GM12878 (cell line): ENCODE measurements at regions not wholly inside any gene's neighbourhood (a gene's known extent, or its start where the extent isn't known, plus 50 kb on each side); places are given as distances from the start of the nearest gene placed in this dataset.

ENCODE experiments used
- ATAC-seq: fragments of 200-7000 bp; cut with Tn5 transposase; 3 replicates; pipeline ENCODE4 v1.9.1; 2020; ENCODE audit warnings: mild to moderate bottlenecking, moderate library complexity
- BruUV-seq: library from RNA; stranded (reverse); fragments of 400-500 nt; replicated peaks from 2 replicates; lab custom pipeline; 2021; lab: Mats Ljungman, UMichigan
- CTCF ChIA-PET: fragments of 300-600 bp; sonication (Branson Sonifier 250); formaldehyde crosslinking; extraction: SDS; loops from one replicate; lab custom pipeline; 2021; ENCODE audit warnings: inconsistent platforms; lab: Yijun Ruan, JAX
- POLR2A ChIA-PET: fragments of 350-600 bp; formaldehyde crosslinking; extraction: SDS; loops from one replicate; lab custom pipeline; 2021; ENCODE audit warnings: inconsistent platforms; lab: Charles Lee
- RAD21 ChIA-PET: fragments of 300-600 bp; sonication (Branson Sonifier 250); formaldehyde crosslinking; loops from one replicate; lab custom pipeline; 2023; ENCODE audit warnings: antibody characterized with exemption; ENCODE audit not compliant: unreplicated experiment; lab: Charles Lee
- SMC1A ChIA-PET: fragments of 300-600 bp; sonication (Branson Sonifier 250); formaldehyde crosslinking; loops from one replicate; lab custom pipeline; 2023; ENCODE audit not compliant: unreplicated experiment, uncharacterized antibody; lab: Charles Lee
- DNase-seq: peaks from one replicate; pipeline ENCODE4 v3.0.0-alpha.2; 2011; ENCODE audit warnings: low read depth, low spot score
- FAIRE-seq: peaks from 3 replicates; lab custom pipeline; 2011; peaks lifted over from hg19 to GRCh38; lab: Jason Lieb, UNC
- H2AFZ ChIP-seq: 2 replicates; pipeline ENCODE4 v1.6.0; 2011; ENCODE audit warnings: low read depth, low read length, control low read depth; ENCODE audit not compliant: control insufficient read depth
- H3K27ac ChIP-seq: 2 replicates; pipeline ENCODE4 v1.5.1; 2011; ENCODE audit warnings: control low read depth; ENCODE audit not compliant: control insufficient read depth, insufficient read depth
- H3K27me3 ChIP-seq, 2 experiments: replicated peaks in 1 of 2; 2 replicates each; pipeline versions ENCODE4 v1.6.0 to v1.6.1; 2011; ENCODE audit warnings: low read length in 1 of 2; ENCODE audit not compliant: control insufficient read depth in 2 of 2, insufficient read depth in 2 of 2
- H3K36me3 ChIP-seq, 2 experiments: 2 replicates each; pipeline ENCODE4 v1.5.1; 2011; ENCODE audit warnings: low read length in 1 of 2; ENCODE audit not compliant: control insufficient read depth in 2 of 2, insufficient read depth in 2 of 2
- H3K4me1 ChIP-seq: 2 replicates; pipeline ENCODE4 v1.6.1; 2011; ENCODE audit warnings: mild to moderate bottlenecking, low read length, moderate library complexity, mixed read lengths; ENCODE audit not compliant: control insufficient read depth, insufficient read depth
- H3K4me2 ChIP-seq: 2 replicates; pipeline ENCODE4 v1.6.0; 2011; ENCODE audit warnings: control low read depth; ENCODE audit not compliant: control insufficient read depth, insufficient read depth
- H3K4me3 ChIP-seq: fragments of 200-600 bp; sonication (generic); 2 replicates; pipeline ENCODE4 v1.5.1; 2016
- H3K79me2 ChIP-seq: 2 replicates; pipeline ENCODE4 v1.6.0; 2011; ENCODE audit warnings: low read length; ENCODE audit not compliant: control insufficient read depth, insufficient read depth
- H3K9ac ChIP-seq: 2 replicates; pipeline ENCODE4 v1.8.0; 2011; ENCODE audit warnings: low read length, control low read depth, mixed read lengths; ENCODE audit not compliant: control insufficient read depth, insufficient read depth
- H3K9me3 ChIP-seq: replicated peaks from 3 replicates; pipeline ENCODE4 v1.5.1; 2011; ENCODE audit warnings: mild to moderate bottlenecking, low read length; ENCODE audit not compliant: control insufficient read depth, insufficient read depth
- H4K20me1 ChIP-seq: 2 replicates; pipeline ENCODE4 v1.6.0; 2011; ENCODE audit not compliant: control insufficient read depth, insufficient read depth
- ETV6 ChIP-seq, 2 experiments: fragments of 450-650 bp in 1 of 2; IDR thresholded peaks in 1 of 2; conservative IDR thresholded peaks in 1 of 2; 2 replicates each; pipeline ENCODE4 v1.6.1; 2014; ENCODE audit warnings: antibody characterized with exemption in 1 of 2, borderline replicate concordance in 1 of 2, low read depth in 1 of 2, mild to moderate bottlenecking in 1 of 2, moderate library complexity in 1 of 2
- EZH2 ChIP-seq: IDR thresholded peaks from 2 replicates; pipeline ENCODE4 v1.6.1; 2012; ENCODE audit warnings: low read depth, mild to moderate bottlenecking, control low read depth, inconsistent platforms, low read length, borderline replicate concordance; ENCODE audit not compliant: control insufficient read depth
- HCFC1 ChIP-seq: fragments of 150-350 bp; IDR thresholded peaks from 2 replicates; pipeline ENCODE4 v1.6.1; 2014; ENCODE audit warnings: low read length
- JUNB ChIP-seq: IDR thresholded peaks from 2 replicates; pipeline ENCODE4 v1.6.1; 2016; ENCODE audit warnings: antibody characterized with exemption, mild to moderate bottlenecking
- MLLT1 ChIP-seq: fragments of 450-650 bp; IDR thresholded peaks from 2 replicates; pipeline ENCODE4 v1.6.1; 2016; ENCODE audit warnings: mild to moderate bottlenecking
- NFIC ChIP-seq: IDR thresholded peaks from 2 replicates; pipeline ENCODE4 v1.6.1; 2012; ENCODE audit warnings: low read depth, mild to moderate bottlenecking, inconsistent platforms, low read length, moderate library complexity
- NFXL1 ChIP-seq: fragments of 450-650 bp; IDR thresholded peaks from 2 replicates; pipeline ENCODE4 v1.6.1; 2017; ENCODE audit warnings: antibody characterized with exemption, mild to moderate bottlenecking, borderline replicate concordance
- NR2C1 ChIP-seq: fragments of 450-650 bp; IDR thresholded peaks from 2 replicates; pipeline ENCODE4 v1.6.1; 2017; ENCODE audit warnings: antibody characterized with exemption, mild to moderate bottlenecking, moderate library complexity
- PML ChIP-seq: IDR thresholded peaks from 2 replicates; pipeline ENCODE4 v1.6.1; 2012; ENCODE audit warnings: low read length, inconsistent platforms
- ZNF207 ChIP-seq: fragments of 450-650 bp; IDR thresholded peaks from 2 replicates; pipeline ENCODE4 v1.6.1; 2014; ENCODE audit warnings: antibody characterized with exemption, mild to moderate bottlenecking, borderline replicate concordance
- WGBS: methylation state at CpG from one replicate; pipeline ENCODE4 v1.1.6; 2016; ENCODE audit warnings: low lambda C conversion rate; ENCODE audit not compliant: insufficient replicate concordance, insufficient coverage; ENCODE audit errors: missing lambda C conversion rate; 5-methylcytosine and 5-hydroxymethylcytosine counted together
- in situ Hi-C: fragments of 300-500 bp; cut with MboI; formaldehyde crosslinking; loops from 9 replicates; pipeline ENCODE4 v1.14.3; 2018; ENCODE audit warnings: mixed read lengths
- intact Hi-C: fragments of 100-400 bp; cut with micrococcal nuclease; formaldehyde crosslinking; loops from one replicate; pipeline ENCODE4 v1.14.2; 2022; ENCODE audit not compliant: unreplicated experiment
- TF ChIP-seq, protein P1 (sequence below): fragments of 450-650 bp; IDR thresholded peaks from 2 replicates; pipeline ENCODE4 v1.6.1; 2017; ENCODE audit warnings: mild to moderate bottlenecking, moderate library complexity

DNA sequence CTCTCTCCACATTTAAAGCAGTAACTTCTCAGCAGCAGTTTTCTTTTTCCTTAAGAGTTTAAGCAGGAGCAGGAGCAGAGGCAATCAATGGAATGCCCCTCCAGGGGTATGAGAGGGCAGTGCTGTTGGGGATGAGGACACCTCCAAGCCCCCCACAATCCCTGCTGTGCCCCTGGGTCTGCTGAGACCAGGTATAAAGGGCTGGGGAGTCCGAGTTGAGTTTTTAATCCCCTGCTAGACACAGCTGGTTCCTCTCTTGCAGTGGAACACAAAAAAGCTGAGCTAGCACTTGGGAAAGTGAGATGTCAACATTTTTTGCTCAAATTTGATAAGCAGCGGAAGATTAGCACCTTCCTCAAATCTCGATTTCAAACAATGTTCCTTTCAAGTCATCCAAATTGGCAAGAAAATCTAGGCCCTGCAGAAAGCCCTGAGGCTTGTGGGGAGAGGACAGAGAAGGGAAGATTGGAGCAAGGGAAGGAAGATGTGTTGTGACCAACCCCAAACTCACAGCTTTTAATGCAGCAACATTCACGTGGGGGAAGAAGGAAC is 581.9 kb downstream of the SOX6 start:
- ATAC-seq = no peak
- ChIA-PET SMC1A (interaction anchor here (1.3 to 1.5 kb wide), 3 partner anchors 9 to 27 kb away, joined by 3 to 5 read pairs (median 3); no protein-coding TSS in a partner anchor), RAD21 (no interaction called here), CTCF (interaction anchor here (1.0 kb wide), 1 partner anchor 44 kb away, joined by 3 read pairs; no protein-coding TSS in a partner anchor), POLR2A (no interaction called here)
- no peaks in the 10 kb centered on the region; a peak in 1 of 4 replicates for H3K27me3 ChIP-seq
- no peaks in the 10 kb centered on the region for H3K9me3 ChIP-seq
- no peak overlapping the region for H3K9ac ChIP-seq
- H3K36me3 ChIP-seq = no peaks in the 10 kb centered on the region
- no peak overlapping the region for H3K27ac ChIP-seq
- no peak for FAIRE-seq
- H3K79me2 ChIP-seq = no peaks in the 10 kb centered on the region
- WGBS = 7% methylated on average over 4 of the region's 4 CpGs
- no peaks in the 10 kb centered on the region for H4K20me1 ChIP-seq
- no TSS peak for BruUV-seq
- H3K4me1 ChIP-seq = no peaks in the 10 kb centered on the region
- intact Hi-C loops = loop anchor here (5.0 to 10.0 kb wide), 2 partner anchors 450 to 833 kb away; no protein-coding TSS in a partner anchor
- DNase-seq = no peak
- H3K4me3 ChIP-seq = no peak overlapping the region
- TF ChIP-seq NFIC (no peak), NR2C1 (no peak), ETV6 (conservative IDR thresholded peaks at IDR 0.05 in 1 of 2, IDR thresholded peaks at IDR 0.05 in 1 of 2; ENCODE audit: borderline replicate concordance in 1 of 2, low read depth in 1 of 2) (no peak), NFXL1 (no peak), HCFC1 (no peak), JUNB (no peak)
- no peak overlapping the region for H2AFZ ChIP-seq
- H3K4me2 ChIP-seq = no peak overlapping the region
- in situ Hi-C loops = no loop called here

- Histone ChIP-seq H3K27me3 (no peaks in the 10 kb centered on the region; a peak in 1 of 4 replicates), H4K20me1 (no peaks in the 10 kb centered on the region), H3K27ac (no peak overlapping the region), H3K79me2 (no peaks in the 10 kb centered on the region), H3K4me2 (no peak overlapping the region), H3K9me3 (no peaks in the 10 kb centered on the region), H2AFZ (no peak overlapping the region), H3K4me1 (no peaks in the 10 kb centered on the region), H3K9ac (no peak overlapping the region), H3K36me3 (no peaks in the 10 kb centered on the region), H3K4me3 (no peak overlapping the region)
- intact Hi-C loops = loop anchor here (10.0 kb wide), 1 partner anchor 450 kb away; no protein-coding TSS in a partner anchor
- DNase-seq = no peak
- in situ Hi-C loops = no loop called here
- WGBS = 14% methylated on average over 6 of the region's 6 CpGs
- POLR2A ChIA-PET = no interaction called here
- FAIRE-seq = no peak
- RAD21 ChIA-PET = no interaction called here
- peak; percentile 27 for ATAC-seq
- SMC1A ChIA-PET = interaction anchor here (1.3 to 1.5 kb wide), 2 partner anchors 12 to 28 kb away, joined by 3 read pairs; no protein-coding TSS in a partner anchor
- BruUV-seq = no TSS peak
- CTCF ChIA-PET = interaction anchor here (0.5 kb wide), 1 partner anchor 142 kb away, joined by 3 read pairs; no protein-coding TSS in a partner anchor
- TF ChIP-seq ZNF207 (no peak), MLLT1 (no peak), PML (no peak), EZH2 (no peak)
- TF ChIP-seq, protein P1, sequence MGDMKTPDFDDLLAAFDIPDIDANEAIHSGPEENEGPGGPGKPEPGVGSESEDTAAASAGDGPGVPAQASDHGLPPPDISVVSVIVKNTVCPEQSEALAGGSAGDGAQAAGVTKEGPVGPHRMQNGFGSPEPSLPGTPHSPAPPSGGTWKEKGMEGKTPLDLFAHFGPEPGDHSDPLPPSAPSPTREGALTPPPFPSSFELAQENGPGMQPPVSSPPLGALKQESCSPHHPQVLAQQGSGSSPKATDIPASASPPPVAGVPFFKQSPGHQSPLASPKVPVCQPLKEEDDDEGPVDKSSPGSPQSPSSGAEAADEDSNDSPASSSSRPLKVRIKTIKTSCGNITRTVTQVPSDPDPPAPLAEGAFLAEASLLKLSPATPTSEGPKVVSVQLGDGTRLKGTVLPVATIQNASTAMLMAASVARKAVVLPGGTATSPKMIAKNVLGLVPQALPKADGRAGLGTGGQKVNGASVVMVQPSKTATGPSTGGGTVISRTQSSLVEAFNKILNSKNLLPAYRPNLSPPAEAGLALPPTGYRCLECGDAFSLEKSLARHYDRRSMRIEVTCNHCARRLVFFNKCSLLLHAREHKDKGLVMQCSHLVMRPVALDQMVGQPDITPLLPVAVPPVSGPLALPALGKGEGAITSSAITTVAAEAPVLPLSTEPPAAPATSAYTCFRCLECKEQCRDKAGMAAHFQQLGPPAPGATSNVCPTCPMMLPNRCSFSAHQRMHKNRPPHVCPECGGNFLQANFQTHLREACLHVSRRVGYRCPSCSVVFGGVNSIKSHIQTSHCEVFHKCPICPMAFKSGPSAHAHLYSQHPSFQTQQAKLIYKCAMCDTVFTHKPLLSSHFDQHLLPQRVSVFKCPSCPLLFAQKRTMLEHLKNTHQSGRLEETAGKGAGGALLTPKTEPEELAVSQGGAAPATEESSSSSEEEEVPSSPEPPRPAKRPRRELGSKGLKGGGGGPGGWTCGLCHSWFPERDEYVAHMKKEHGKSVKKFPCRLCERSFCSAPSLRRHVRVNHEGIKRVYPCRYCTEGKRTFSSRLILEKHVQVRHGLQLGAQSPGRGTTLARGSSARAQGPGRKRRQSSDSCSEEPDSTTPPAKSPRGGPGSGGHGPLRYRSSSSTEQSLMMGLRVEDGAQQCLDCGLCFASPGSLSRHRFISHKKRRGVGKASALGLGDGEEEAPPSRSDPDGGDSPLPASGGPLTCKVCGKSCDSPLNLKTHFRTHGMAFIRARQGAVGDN = no peak
Measured at GRCh38 chr11:15775015-15775541, 581.3 kb downstream of the SOX6 start.
